ENCODE measurements at regions not wholly inside any gene's neighbourhood (a gene's known extent, or its start where the extent isn't known, plus 50 kb on each side); places are given as distances from the start of the nearest gene placed in this dataset.

DNA sequence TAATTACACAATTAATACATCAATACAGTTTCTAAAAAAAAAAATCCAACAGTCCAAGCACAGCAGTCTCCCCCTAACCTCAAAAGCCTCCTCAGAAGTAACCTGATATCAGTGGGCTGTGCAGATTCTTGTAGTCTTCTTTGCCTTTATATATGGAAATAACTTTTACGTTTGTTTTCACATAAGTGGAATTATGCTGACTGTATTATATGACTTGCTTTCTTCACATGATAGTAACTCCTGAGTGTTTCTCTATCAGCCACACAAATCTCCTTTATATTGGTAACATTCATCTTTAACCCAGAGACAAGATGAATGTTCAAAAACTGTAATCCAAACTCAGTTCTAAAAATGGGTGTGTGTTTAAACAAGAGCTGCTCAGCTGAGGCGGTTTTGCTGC, 71.9 kb upstream of the FANCC start:
- TF ChIP-seq EZH2phosphoT487 (IDR thresholded peaks at IDR 0.05; ENCODE audit: borderline replicate concordance), result no peak
- TF ChIP-seq, protein P1, sequence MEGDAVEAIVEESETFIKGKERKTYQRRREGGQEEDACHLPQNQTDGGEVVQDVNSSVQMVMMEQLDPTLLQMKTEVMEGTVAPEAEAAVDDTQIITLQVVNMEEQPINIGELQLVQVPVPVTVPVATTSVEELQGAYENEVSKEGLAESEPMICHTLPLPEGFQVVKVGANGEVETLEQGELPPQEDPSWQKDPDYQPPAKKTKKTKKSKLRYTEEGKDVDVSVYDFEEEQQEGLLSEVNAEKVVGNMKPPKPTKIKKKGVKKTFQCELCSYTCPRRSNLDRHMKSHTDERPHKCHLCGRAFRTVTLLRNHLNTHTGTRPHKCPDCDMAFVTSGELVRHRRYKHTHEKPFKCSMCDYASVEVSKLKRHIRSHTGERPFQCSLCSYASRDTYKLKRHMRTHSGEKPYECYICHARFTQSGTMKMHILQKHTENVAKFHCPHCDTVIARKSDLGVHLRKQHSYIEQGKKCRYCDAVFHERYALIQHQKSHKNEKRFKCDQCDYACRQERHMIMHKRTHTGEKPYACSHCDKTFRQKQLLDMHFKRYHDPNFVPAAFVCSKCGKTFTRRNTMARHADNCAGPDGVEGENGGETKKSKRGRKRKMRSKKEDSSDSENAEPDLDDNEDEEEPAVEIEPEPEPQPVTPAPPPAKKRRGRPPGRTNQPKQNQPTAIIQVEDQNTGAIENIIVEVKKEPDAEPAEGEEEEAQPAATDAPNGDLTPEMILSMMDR (conservative IDR thresholded peaks at IDR 0.05; ENCODE audit: low read length), result no peak
